Upper lobe of left lung (tissue), 4 donors: ENCODE measurements at regions not wholly inside any gene's neighbourhood (a gene's known extent, or its start where the extent isn't known, plus 50 kb on each side); places are given as distances from the start of the nearest gene placed in this dataset.

Experiments used
- POLR2A ChIP-seq, 4 donors: fragments of 450-650 bp; IDR thresholded peaks; one replicate each; pipeline ENCODE4 v1.5.1; 2016 to 2017; ENCODE audit warnings: antibody characterized with exemption in 4 of 4, mild to moderate bottlenecking in 2 of 4
- TF ChIP-seq, protein P1 (sequence below), 6 experiments: fragments of 450-650 bp in 4 of 6; fragments of 200-600 bp in 2 of 6; sonication (generic) in 2 of 6; IDR thresholded peaks; one replicate each; pipeline ENCODE4 v1.5.1; 2016 to 2019; ENCODE audit warnings: antibody characterized with exemption in 6 of 6

- no peak for TF ChIP-seq POLR2A (IDR thresholded peaks at IDR 0.05)
- TF ChIP-seq, protein P1, sequence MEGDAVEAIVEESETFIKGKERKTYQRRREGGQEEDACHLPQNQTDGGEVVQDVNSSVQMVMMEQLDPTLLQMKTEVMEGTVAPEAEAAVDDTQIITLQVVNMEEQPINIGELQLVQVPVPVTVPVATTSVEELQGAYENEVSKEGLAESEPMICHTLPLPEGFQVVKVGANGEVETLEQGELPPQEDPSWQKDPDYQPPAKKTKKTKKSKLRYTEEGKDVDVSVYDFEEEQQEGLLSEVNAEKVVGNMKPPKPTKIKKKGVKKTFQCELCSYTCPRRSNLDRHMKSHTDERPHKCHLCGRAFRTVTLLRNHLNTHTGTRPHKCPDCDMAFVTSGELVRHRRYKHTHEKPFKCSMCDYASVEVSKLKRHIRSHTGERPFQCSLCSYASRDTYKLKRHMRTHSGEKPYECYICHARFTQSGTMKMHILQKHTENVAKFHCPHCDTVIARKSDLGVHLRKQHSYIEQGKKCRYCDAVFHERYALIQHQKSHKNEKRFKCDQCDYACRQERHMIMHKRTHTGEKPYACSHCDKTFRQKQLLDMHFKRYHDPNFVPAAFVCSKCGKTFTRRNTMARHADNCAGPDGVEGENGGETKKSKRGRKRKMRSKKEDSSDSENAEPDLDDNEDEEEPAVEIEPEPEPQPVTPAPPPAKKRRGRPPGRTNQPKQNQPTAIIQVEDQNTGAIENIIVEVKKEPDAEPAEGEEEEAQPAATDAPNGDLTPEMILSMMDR (IDR thresholded peaks at IDR 0.05), result no peak
Observed at GRCh38 chr17:74070374-74070773, 133.1 kb upstream of the RPL38 start.
